Epithelial cell of esophagus (primary cell): ENCODE measurements at regions not wholly inside any gene's neighbourhood (a gene's known extent, or its start where the extent isn't known, plus 50 kb on each side); places are given as distances from the start of the nearest gene placed in this dataset.
"Not testable (repeated sequence)": the region's sequence is repeated elsewhere in the genome, so short reads cannot be mapped to it uniquely, and the experiment has no call there.

Experiments
- DNase-seq: peaks from one replicate; pipeline ENCODE4 v3.0.0; 2010; ENCODE audit warnings: low read depth
- H3K4me3 ChIP-seq: 2 replicates; pipeline ENCODE4 v1.5.1; 2011; ENCODE audit warnings: mild to moderate bottlenecking, low read length, control low read depth
- TF ChIP-seq, protein P1 (sequence below): IDR thresholded peaks from 2 replicates; pipeline ENCODE4 v1.5.1; 2011; ENCODE audit warnings: low read depth, mild to moderate bottlenecking, low read length, control low read depth, inconsistent platforms; ENCODE audit not compliant: insufficient read depth; ENCODE audit errors: missing control alignments

DNA sequence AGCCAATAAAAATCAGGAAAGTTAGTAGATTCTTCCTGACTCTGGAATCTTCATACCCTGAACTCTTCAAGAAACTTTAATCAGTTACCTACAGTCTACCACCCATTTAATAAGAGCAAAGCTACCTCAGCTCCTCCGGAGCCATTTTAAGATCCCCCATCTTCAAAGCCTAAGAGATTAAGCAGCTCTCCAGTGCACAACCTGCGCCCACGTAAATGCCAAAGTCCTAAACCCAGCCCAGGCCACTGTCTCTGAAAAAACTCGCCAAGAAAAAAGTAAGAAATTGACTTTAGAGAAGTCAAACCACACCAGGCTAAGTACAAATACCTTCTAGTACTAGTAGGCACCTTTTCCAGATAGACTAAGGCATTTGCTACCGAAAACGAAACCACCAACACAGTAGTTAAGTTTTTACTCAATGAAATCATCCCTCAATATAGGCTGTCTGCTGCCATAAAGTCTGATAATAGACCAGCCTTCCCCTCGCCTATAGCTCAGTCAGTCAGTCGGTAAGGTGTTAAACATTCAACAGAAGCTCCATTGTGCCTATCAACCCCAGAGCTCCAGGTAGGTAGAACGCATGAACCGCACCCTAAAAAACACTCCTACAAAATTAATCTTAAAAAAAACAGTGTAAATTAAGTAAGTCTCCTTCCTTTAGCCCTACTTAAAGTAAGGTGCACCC lies 122.2 kb upstream of the DEFB108B start:
- not testable (repeated sequence) for DNase-seq, H3K4me3 ChIP-seq

DNA sequence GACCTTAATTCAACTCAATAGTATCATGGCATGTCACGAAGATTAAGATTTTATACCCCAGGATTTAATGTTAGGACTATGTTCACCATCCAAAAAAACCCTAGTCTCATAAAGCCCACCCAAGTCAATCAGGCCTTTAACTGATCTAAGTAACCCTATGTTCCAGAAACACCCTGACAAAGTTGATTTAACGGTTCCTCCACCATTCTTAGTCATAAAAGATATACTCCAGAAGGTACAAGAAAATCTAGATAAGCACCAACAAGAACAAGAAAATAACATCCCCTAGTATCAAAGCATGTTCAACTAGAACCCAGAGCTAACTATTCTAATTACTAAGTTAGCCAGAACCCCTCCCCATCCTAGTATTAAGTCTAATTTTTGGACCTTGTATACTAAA lies 120.7 kb upstream of the DEFB108B start:
- not testable (repeated sequence) for H3K4me3 ChIP-seq, DNase-seq

DNA sequence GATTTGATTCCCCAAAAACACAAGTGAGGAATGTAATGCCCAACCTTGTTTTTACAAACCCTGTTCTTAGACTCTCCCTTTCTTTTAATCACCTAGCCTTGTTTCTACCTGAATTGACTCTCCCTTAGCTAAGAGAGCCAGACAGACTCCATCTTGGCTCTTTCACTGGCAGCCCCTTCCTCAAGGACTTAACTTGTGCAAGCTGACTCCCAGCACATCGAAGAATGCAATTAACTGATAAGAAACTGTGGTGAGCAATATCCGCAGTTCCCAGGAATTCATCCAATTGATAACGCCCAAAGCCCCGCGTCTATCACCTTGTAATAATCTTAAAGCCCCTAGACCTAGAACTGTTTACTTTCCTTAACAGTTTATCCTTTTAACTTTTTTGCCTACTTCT lies 120.2 kb upstream of the DEFB108B start:
- not testable (repeated sequence) for DNase-seq, H3K4me3 ChIP-seq

DNA sequence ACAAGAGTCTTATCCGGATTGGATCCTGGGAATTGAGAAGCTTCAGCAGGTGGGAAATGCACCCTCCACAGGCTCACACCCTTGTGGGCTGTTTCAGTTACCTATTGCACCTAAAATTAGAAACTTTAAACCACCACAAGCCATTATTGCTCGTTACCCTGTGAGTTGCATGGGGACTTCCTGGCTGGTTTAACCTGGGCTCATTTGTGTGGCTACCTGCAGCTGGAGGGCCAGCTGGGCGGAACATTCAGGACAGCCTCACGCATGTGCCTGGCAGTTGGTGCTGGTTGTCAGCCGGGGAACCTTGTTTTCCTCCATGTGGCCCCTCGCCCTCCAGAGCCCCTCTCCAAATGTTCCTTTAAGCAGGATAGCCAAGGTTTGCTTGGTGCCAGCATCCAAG lies 118.5 kb upstream of the DEFB108B start:
- H3K4me3 ChIP-seq, DNase-seq: not testable (repeated sequence)

DNA sequence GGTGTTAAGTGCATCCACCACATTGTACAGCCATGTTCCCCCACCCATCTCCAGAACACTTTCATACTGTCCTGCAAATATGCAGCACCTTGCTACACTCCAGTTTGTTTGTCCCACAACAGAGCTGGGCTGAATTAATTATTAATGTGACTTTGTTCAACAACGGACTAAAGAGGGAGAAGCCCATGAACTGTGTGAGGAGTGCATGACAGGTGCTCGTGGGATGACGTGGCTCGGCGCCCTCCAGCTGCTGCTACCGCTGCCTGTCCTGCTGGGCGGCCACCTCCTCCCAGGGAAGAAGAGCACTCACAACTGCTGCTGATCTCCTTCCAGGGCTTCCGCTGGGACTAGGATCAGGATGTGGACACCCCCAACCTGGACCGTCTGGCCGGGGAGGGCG lies 111.2 kb upstream of the DEFB108B start:
- not testable (repeated sequence) for H3K4me3 ChIP-seq, DNase-seq

DNA sequence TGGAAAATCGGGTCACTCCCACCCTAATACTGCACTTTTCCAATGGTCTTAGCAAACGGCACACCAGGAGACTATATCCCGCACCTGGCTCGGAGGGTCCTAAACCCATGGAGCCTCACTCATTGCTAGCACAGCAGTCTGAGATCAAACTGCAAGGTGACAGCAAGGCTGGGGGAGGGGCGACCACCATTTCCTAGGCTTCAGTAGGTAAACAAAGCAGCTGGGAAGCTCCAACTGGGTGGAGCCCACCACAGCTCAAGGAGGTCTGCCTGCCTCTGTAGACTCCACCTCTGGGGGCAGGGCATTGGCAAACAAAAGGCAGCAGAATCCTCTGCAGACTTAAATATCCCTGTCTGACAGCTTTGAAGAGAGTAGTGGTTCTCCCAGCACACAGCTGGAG lies 109.0 kb upstream of the DEFB108B start:
- H3K4me3 ChIP-seq, DNase-seq: not testable (repeated sequence)

DNA sequence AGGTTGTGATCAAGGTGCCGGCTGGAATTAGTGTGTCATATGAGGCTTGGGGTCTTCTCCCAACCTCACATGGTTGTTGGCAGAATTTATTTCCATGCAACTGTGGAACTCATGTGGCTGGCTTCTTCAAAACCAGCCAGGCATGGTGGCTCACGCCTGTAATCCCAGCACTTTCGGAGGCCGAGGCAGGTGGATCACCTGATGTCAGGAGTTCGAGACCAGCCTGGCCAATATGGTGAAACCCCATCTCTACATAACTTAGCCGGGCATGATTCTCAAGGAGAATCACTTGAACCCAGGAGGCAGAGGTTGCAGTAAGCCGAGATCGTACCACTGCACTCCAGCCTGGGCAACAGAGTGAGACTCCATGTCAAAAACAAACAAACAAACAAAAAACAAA lies 102.3 kb upstream of the DEFB108B start:
- DNase-seq, H3K4me3 ChIP-seq: not testable (repeated sequence)

DNA sequence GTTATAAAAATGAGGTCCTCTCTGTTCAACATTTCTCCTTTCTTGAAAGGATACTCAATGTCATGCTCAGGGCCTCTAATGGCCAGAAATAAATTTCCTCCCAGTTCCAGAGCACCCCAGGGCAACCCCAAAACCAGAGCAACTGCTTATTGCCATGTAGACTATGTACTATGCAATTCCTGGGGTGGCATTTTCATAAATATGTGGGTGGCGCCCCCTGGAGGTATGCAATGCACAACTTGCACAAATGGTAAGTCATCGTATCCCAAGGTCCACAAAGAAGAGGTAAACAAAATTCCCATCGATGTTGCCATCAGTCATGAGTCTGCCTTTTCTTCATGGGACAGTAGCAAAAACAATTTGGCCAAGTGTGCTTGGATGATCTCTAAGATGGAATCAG lies 98.6 kb upstream of the DEFB108B start:
- H3K4me3 ChIP-seq, result not testable (repeated sequence)
- TF ChIP-seq, protein P1, sequence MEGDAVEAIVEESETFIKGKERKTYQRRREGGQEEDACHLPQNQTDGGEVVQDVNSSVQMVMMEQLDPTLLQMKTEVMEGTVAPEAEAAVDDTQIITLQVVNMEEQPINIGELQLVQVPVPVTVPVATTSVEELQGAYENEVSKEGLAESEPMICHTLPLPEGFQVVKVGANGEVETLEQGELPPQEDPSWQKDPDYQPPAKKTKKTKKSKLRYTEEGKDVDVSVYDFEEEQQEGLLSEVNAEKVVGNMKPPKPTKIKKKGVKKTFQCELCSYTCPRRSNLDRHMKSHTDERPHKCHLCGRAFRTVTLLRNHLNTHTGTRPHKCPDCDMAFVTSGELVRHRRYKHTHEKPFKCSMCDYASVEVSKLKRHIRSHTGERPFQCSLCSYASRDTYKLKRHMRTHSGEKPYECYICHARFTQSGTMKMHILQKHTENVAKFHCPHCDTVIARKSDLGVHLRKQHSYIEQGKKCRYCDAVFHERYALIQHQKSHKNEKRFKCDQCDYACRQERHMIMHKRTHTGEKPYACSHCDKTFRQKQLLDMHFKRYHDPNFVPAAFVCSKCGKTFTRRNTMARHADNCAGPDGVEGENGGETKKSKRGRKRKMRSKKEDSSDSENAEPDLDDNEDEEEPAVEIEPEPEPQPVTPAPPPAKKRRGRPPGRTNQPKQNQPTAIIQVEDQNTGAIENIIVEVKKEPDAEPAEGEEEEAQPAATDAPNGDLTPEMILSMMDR, result peak; percentile 10
- DNase-seq, result peak; percentile 6

DNA sequence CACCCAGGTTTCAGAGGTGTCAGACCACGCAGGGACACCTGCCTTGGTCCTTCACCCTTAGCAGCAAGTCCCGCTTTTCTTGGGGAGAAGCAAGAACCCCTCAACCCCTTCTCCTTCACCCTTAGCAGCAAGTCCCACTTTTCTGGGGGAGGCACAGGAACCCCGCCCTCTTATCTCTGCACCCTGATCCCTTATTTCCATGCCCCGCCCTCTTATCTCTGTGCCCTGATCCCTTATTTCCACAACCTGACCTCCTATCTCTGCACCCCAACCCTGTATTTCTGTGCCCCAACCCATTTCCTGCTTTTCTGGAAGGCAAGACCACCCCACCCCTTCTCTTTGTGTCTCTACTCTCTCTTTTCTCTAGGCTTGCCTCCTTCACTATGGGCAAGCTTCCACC lies 94.7 kb upstream of the DEFB108B start:
- DNase-seq, H3K4me3 ChIP-seq: not testable (repeated sequence)

DNA sequence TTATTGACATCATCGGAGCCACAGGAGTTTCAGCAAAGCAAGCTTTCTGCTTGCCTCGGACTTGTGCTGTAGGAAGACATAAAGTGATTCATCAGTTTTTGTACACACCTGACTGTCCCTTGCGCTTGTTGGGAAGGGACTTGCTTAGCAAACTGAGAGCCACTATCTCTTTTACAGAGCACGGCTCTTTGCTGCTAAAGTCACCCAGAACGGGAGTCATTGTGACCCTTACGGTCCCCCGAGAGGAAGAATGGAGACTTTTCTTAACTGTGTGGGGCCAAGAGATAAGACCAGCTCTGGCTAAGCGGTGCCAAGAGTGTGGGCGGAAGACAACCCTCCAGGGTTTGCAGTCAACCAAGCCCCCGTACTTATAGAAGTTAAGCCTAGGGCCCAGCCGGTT lies 89.6 kb upstream of the DEFB108B start:
- not testable (repeated sequence) for DNase-seq

DNA sequence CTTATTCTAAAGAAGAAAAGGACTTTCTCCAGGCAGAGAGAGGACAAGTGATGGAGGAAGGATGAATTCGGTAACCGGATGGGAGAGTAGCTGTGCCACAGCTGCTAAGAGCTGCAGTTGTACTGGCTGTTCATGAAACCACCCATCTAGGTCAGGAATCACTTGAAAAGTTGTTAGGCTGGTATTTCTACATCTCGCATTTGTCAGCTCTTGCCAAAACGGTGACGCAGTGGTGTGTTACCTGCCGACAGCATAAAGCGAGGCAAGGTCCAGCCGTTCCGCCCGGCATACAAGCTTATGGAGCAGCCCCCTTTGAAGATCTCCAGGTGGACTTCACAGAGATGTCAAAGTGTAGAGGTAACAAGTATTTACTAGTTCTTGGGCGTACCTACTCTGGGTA lies 87.3 kb upstream of the DEFB108B start:
- peak; percentile 63 for DNase-seq
- peak overlapping the region; percentile 41 for H3K4me3 ChIP-seq

More for the DNA sequence above, 89.6 kb upstream of the DEFB108B start:
- H3K4me3 ChIP-seq, result not testable (repeated sequence)

DNA sequence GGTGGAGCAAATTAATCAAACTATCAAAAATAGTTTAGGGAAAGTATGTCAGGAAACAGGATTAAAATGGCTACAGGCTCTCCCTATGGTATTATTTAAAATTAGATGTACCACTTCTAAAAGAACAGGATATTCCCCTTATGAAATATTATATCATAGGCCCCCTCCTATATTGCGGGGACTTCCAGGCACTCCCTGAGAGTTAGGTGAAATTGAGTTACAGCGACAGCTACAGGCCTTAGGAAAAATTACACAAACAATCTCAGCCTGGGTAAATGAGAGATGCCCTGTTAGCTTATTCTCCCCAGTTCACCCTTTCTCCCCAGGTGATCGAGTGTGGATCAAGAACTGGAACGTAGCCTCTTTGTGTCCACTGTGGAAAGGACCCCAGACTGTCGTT lies 86.7 kb upstream of the DEFB108B start:
- H3K4me3 ChIP-seq, result peak overlapping the region; percentile 41
- DNase-seq, result not testable (repeated sequence)

DNA sequence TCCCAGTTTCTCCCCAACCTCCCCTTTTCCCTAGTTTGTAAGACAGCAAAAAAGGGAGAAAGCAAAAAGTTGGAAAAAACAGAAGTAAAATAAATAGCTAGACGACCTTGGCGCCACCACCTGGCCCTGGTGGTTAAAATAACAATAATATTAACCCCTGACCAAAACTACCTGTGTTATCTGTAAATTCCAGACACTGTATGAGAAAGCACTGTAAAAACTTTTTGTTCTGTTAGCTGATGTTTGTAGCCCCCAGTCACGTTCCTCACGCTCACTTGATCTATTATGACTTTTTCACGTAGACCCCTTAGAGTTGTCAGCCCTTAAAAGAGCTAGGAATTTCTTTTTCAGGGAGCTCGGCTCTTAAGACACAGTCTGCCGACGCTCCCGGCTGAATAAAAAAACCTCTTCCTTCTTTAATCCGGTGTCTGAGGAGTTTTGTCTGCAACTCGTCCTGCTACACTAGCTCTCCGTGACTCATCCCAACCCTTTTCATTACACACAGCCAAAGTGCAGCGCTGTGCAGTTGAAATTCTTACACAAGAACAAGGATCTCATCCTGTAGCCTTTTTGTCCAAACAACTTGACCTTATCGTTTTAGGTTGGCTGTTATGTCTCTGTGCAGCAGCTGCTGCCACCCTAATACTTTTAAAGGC lies 83.9 kb upstream of the DEFB108B start:
- peak; percentile 51 for DNase-seq
- not testable (repeated sequence) for H3K4me3 ChIP-seq

DNA sequence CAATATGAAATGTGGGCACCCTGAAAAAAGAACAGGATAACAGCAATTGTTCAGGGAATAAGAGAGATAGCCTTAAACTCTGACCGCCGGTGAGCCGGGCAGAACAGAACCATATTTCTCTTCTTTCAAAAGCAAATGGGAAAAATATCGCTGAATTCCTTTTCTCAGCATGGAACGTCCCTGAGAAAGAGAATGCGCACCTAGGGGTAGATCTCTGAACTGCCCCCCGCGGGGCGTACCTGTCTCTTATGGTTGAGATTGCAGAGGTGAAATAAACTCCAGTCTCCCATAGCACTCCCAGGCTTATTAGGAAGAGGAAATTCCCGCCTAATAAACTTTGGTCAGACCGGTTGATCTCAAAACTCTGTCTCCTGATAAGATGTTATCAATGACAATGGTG lies 82.1 kb upstream of the DEFB108B start:
- not testable (repeated sequence) for DNase-seq, H3K4me3 ChIP-seq

DNA sequence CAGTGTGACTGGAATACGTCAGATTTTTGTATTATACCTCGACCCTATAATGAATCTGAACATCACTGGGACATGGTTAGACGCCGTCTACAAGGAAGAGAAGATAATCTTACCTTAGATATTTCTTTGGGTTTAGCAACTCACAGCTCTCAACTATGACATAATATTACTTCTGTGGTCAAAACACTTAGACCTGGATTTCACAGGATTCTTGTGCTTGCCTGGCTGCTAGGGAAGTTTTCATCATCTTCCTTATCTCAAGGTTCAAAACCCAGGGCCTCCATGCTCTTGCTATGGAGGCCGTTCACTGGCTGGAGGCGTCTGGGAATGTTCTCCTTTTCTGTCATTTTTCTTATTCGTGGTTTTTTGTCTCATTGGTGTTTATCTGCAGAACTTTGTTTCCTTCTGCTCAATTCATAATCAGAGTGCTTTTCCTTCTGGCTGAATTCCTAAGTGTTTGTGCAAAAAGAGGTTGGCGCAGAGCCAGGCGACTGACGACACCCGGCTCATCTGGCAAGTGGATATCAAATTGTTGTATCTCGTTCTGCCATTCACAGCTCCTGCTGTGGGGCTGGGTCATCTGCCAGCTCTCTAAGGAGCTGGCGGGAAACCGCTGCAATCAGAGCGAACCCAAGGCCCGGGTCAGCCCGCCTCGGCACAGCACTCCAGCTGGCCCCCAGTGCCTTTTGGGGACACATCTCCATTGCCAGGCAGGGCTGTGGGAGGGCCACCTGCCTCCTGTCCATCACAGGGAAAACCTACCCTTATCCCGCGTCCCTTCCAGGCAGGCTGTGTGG lies 68.1 kb upstream of the DEFB108B start:
- not testable (repeated sequence) for DNase-seq, H3K4me3 ChIP-seq

DNA sequence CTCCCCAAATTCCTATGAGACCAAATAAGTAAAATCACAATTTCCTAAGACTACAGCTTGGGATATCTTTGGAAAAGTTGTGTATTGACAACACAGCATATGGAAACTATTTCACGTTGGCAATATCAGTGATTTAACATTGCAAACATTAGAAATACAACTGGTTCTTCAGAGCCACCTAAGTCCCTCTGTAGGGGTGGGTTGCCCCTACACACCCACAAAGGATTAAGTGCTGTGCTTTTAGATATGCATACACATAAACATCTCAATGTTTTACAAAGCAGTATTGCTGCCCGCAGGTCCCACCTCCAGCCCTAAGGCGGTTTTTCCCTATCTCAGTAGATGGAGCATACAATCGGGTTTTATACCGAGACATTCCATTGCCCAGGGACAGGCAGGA lies 66.0 kb upstream of the DEFB108B start:
- H3K4me3 ChIP-seq, DNase-seq: not testable (repeated sequence)

DNA sequence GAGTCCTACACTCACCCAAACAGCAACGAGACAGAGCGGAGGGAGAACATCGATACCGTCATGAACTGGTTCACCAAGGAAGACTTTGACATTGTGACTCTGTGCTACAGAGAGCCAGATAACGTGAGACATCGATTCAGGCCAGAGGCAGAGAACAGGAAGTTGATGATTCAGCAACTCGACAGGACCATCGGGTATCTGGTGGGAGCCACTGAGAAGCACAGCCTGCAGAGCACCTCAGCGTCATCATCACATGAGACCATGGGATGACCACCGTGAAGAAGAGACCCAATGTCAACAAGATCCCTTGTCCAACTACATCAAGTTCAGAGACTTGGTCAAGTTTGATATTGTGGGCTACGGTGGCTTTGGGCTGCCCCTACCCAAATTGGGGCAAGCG lies 60.8 kb upstream of the DEFB108B start:
- not testable (repeated sequence) for H3K4me3 ChIP-seq, DNase-seq
